Mucosa of stomach (tissue), 1 donor: ENCODE measurements at regions not wholly inside any gene's neighbourhood (a gene's known extent, or its start where the extent isn't known, plus 50 kb on each side); places are given as distances from the start of the nearest gene placed in this dataset.
"Not testable (repeated sequence)": the region's sequence is repeated elsewhere in the genome, so short reads cannot be mapped to it uniquely, and the experiment has no call there.

Experiments
- H3K27me3 ChIP-seq: one replicate; pipeline ENCODE4 v1.7.0; 2013; ENCODE audit warnings: mild to moderate bottlenecking, low read length; ENCODE audit not compliant: control insufficient read depth, insufficient read depth
- H3K36me3 ChIP-seq: one replicate; pipeline ENCODE4 v1.7.0; 2013; ENCODE audit warnings: low read length; ENCODE audit not compliant: control insufficient read depth, insufficient read depth
- H3K4me1 ChIP-seq: one replicate; pipeline ENCODE4 v1.7.0; 2013; ENCODE audit warnings: mild to moderate bottlenecking, low read length; ENCODE audit not compliant: control insufficient read depth, insufficient read depth
- H3K4me3 ChIP-seq: one replicate; pipeline ENCODE4 v1.7.0; 2013; ENCODE audit warnings: low read length
- H3K9ac ChIP-seq: one replicate; pipeline ENCODE4 v1.7.0; 2013; ENCODE audit warnings: mild to moderate bottlenecking, low read length, moderate library complexity
- H3K9me3 ChIP-seq: one replicate; pipeline ENCODE4 v1.7.0; 2013; ENCODE audit warnings: mild to moderate bottlenecking, low read length, moderate library complexity; ENCODE audit not compliant: control insufficient read depth
- donor health status: Pancreatic carcinoma.

- Histone ChIP-seq H3K9ac (no peak overlapping the region), H3K4me1 (no peaks in the 10 kb centered on the region), H3K36me3 (no peaks in the 10 kb centered on the region), H3K9me3 (no peaks in the 10 kb centered on the region), H3K4me3 (no peak overlapping the region), H3K27me3 (no peaks in the 10 kb centered on the region)
These were observed 321.8 kb downstream of the BMP4 start for GRCh38 chr14:53634793-53635192.

GRCh38 chr14:53630336-53630735 is 326.3 kb downstream of the BMP4 start:
- Histone ChIP-seq H3K9ac (no peak overlapping the region), H3K4me3 (no peak overlapping the region), H3K27me3 (no peaks in the 10 kb centered on the region), H3K4me1 (no peaks in the 10 kb centered on the region), H3K36me3 (no peaks in the 10 kb centered on the region), H3K9me3 (no peaks in the 10 kb centered on the region)

DNA sequence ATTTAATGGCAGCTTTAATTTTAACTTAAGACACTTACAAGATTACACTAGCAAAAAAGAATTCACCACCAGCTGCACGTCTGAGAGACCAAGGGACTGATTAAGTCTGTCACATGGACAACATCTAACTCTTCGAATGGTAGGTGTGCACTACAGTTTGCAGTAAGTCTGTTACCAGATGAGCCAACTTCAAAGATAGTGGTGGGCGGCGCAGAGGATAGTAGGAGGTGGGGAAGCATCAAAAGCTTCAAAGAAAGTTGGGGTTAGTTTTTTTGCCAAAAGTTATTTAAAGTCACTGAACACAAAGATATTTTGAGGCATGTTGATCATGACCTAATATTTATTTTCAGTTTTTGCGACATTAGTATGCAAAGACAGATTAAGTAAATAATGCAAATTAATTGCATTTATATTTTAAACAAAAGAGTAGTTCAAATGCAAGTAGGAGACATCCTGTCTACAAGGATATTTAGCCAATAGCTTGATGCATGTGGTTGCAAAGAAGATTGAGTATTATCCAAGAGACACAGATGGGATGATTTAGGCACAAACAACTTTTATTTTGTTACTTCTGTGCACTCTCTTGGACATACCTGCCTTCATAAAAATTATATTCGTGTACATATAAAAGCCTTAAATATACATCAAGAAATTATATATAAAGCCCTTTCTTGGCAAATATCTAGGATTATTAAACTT is 327.7 kb downstream of the BMP4 start:
- H3K9me3 ChIP-seq = no peaks in the 10 kb centered on the region
- no peaks in the 10 kb centered on the region for H3K4me1 ChIP-seq
- no peaks in the 10 kb centered on the region for H3K36me3 ChIP-seq
- H3K9ac ChIP-seq = no peak overlapping the region
- no peaks in the 10 kb centered on the region for H3K27me3 ChIP-seq
- no peak overlapping the region for H3K4me3 ChIP-seq

DNA sequence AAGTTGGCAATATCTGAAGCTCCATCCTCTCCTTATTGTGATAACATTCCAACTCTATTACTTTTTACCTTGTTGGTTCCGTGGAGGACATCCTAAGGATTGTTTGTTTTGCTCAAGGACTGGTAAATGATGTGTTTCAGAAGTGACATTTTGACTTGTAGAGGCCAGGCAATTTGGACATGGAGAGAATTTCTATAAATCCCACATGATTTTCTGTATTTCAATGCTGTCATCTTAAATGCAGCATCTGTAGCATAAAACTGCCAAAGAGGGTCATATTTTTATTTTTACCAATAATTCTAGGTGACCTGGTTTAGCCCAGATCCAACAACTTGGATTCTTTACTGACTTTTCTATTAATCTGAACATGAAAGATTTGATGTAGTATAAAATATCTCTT is 328.4 kb downstream of the BMP4 start:
- Histone ChIP-seq H3K9ac (no peak overlapping the region), H3K9me3 (no peaks in the 10 kb centered on the region), H3K4me1 (no peaks in the 10 kb centered on the region), H3K4me3 (no peak overlapping the region), H3K27me3 (no peaks in the 10 kb centered on the region), H3K36me3 (no peaks in the 10 kb centered on the region)

GRCh38 chr14:53626761-53627160 is 329.9 kb downstream of the BMP4 start:
- no peaks in the 10 kb centered on the region for H3K36me3 ChIP-seq
- no peaks in the 10 kb centered on the region for H3K27me3 ChIP-seq
- H3K9ac ChIP-seq = no peak overlapping the region
- no peaks in the 10 kb centered on the region for H3K9me3 ChIP-seq
- H3K4me1 ChIP-seq = no peaks in the 10 kb centered on the region
- H3K4me3 ChIP-seq = no peak overlapping the region

DNA sequence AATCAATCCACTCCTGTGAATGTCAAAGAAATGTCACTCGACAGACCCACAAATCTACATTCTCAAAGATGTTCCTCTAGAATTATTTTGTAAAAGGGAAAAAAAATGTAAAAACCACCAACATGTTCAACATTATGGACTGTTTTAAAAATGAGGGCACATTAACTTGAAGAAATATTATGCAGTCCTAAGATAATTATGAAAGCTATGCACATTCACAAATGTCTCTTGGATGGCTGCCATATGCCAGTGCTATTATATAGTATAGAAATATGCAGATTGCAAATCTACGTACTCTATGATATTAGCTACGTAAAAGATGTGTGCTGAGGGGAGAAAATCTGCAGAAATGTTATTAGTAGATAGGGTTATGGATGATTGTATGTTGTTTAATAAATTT is 334.2 kb downstream of the BMP4 start:
- H3K9ac ChIP-seq = no peak overlapping the region
- H3K4me1 ChIP-seq = no peaks in the 10 kb centered on the region
- H3K9me3 ChIP-seq = no peaks in the 10 kb centered on the region
- H3K4me3 ChIP-seq = no peak overlapping the region
- no peaks in the 10 kb centered on the region for H3K36me3 ChIP-seq
- H3K27me3 ChIP-seq = no peaks in the 10 kb centered on the region

GRCh38 chr14:53621921-53622320 is 334.7 kb downstream of the BMP4 start:
- no peaks in the 10 kb centered on the region for H3K4me1 ChIP-seq
- H3K36me3 ChIP-seq = no peaks in the 10 kb centered on the region
- H3K27me3 ChIP-seq = no peaks in the 10 kb centered on the region
- no peak overlapping the region for H3K9ac ChIP-seq
- H3K4me3 ChIP-seq = no peak overlapping the region
- H3K9me3 ChIP-seq = no peaks in the 10 kb centered on the region

DNA sequence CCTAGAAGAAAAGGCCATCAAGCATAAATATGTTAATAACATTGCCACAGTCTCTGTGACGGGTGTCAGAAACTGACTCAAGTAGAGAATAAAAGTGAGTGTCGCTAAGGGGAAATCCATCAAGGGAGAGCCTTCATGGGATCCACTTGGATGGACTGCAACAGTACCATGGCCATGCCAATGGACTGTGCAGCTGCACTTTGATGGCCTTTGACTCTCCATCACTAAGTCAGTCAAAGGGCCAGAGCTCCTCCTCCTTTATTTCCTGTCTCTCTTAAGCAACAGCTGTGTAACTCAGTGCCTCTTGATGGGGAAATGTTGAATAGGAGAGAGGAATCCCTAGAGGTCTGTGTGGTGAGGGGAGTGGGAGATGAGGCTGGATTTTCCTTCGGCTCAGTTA is 335.2 kb downstream of the BMP4 start:
- no peaks in the 10 kb centered on the region for H3K9me3 ChIP-seq
- H3K36me3 ChIP-seq = no peaks in the 10 kb centered on the region
- peaks cover 5% of the 10 kb centered on the region for H3K4me1 ChIP-seq
- no peak overlapping the region for H3K9ac ChIP-seq
- H3K4me3 ChIP-seq = no peak overlapping the region
- H3K27me3 ChIP-seq = no peaks in the 10 kb centered on the region

DNA sequence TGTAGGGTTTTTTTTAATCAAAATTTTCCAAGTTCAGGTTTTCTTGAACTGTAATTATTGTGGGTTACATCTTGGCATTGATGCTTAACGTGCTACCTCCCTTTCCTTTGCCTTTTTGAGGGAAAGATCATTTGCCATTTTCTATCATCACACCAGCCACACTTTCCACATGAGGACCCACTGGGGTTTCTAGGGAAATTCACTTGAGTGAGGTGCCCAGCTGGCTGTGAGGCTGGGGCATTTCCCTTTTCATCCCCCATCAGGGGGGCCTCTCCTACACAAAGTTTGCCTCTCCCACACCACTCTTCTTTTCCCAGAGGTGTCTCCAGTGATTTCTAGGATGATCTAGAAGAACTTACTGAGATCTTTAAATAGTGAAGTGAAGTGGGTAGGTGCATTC is 335.7 kb downstream of the BMP4 start:
- Histone ChIP-seq H3K36me3 (no peaks in the 10 kb centered on the region), H3K4me1 (peaks cover 5% of the 10 kb centered on the region), H3K9me3 (no peaks in the 10 kb centered on the region), H3K4me3 (no peak overlapping the region), H3K27me3 (no peaks in the 10 kb centered on the region), H3K9ac (no peak overlapping the region)

GRCh38 chr14:53620317-53620716 is 336.3 kb downstream of the BMP4 start:
- no peaks in the 10 kb centered on the region for H3K27me3 ChIP-seq
- H3K36me3 ChIP-seq = no peaks in the 10 kb centered on the region
- peaks cover 5% of the 10 kb centered on the region for H3K4me1 ChIP-seq
- H3K9ac ChIP-seq = no peak overlapping the region
- H3K9me3 ChIP-seq = no peaks in the 10 kb centered on the region
- no peak overlapping the region for H3K4me3 ChIP-seq

- H3K4me3 ChIP-seq = no peak overlapping the region
- H3K4me1 ChIP-seq = peaks cover 5% of the 10 kb centered on the region
- H3K9me3 ChIP-seq = no peaks in the 10 kb centered on the region
- no peaks in the 10 kb centered on the region for H3K36me3 ChIP-seq
- H3K27me3 ChIP-seq = no peaks in the 10 kb centered on the region
- H3K9ac ChIP-seq = no peak overlapping the region
These were observed 336.9 kb downstream of the BMP4 start for GRCh38 chr14:53619691-53620231.

GRCh38 chr14:53616536-53616935 is 340.1 kb downstream of the BMP4 start:
- H3K27me3 ChIP-seq, H3K4me3 ChIP-seq: not testable (repeated sequence)

DNA sequence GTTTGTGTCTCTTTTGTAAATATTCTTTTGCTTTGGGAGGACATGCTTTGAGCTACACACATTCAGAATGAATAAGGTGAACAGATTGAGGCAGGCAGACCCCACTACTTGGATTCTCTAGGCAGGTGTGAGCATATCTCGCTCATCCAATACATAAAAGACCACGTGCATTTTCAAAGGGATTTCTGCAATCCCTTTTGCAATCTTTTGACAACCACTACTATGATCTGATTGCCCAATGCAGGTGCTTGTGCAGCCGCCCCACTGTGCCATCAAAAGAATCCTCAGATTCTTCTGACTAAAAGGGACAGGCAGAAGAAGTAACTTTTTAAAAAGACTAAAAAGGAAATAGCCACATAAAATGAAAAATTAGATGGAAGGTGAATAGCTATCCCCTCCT is 341.4 kb downstream of the BMP4 start:
- Histone ChIP-seq H3K4me3 (no peak overlapping the region), H3K36me3 (no peaks in the 10 kb centered on the region), H3K9me3 (no peaks in the 10 kb centered on the region), H3K9ac (no peak overlapping the region), H3K4me1 (peaks cover 9% of the 10 kb centered on the region), H3K27me3 (no peaks in the 10 kb centered on the region)

More at GRCh38 chr14:53616536-53616935, 340.1 kb downstream of the BMP4 start:
- not testable (repeated sequence) for H3K36me3 ChIP-seq, H3K9ac ChIP-seq, H3K9me3 ChIP-seq, H3K4me1 ChIP-seq
